ENCODE measurements at regions not wholly inside any gene's neighbourhood (a gene's known extent, or its start where the extent isn't known, plus 50 kb on each side); places are given as distances from the start of the nearest gene placed in this dataset.
"Not testable (repeated sequence)": the region's sequence is repeated elsewhere in the genome, so short reads cannot be mapped to it uniquely, and the experiment has no call there.

GRCh38 chr16:35102780-35103403 is 1643.5 kb downstream of the TP53TG3F start:
- no peak for DNase-seq (ENCODE audit: low read depth in 4 of 4, low spot score in 2 of 4)

GRCh38 chr16:35111772-35112171 is 1652.4 kb downstream of the TP53TG3F start:
- not testable (repeated sequence) for DNase-seq (ENCODE audit: low read depth in 4 of 4, low spot score in 2 of 4)

GRCh38 chr16:35131429-35131828 is 1672.0 kb downstream of the TP53TG3F start:
- no peak for DNase-seq (ENCODE audit: low read depth in 4 of 4, low spot score in 2 of 4)

GRCh38 chr16:35134471-35134870 is 1675.1 kb downstream of the TP53TG3F start:
- no peak for DNase-seq (ENCODE audit: low read depth in 4 of 4, low spot score in 2 of 4)

GRCh38 chr16:35140293-35140986 is 1681.0 kb downstream of the TP53TG3F start:
- no peak for DNase-seq (ENCODE audit: low read depth in 4 of 4, low spot score in 2 of 4)

GRCh38 chr16:35141303-35141702 is 1681.9 kb downstream of the TP53TG3F start:
- DNase-seq (ENCODE audit: low read depth in 4 of 4, low spot score in 2 of 4): no peak

GRCh38 chr16:35142147-35142808 is 1682.9 kb downstream of the TP53TG3F start:
- no peak for DNase-seq (ENCODE audit: low read depth in 4 of 4, low spot score in 2 of 4)

GRCh38 chr16:35142809-35143192 is 1683.4 kb downstream of the TP53TG3F start:
- no peak for DNase-seq (ENCODE audit: low read depth in 4 of 4, low spot score in 2 of 4)

- no peak for DNase-seq (ENCODE audit: low read depth in 4 of 4, low spot score in 2 of 4)
These were observed 1685.0 kb downstream of the TP53TG3F start for GRCh38 chr16:35144212-35144932.

GRCh38 chr16:35146031-35146710 is 1686.8 kb downstream of the TP53TG3F start:
- DNase-seq (ENCODE audit: low read depth in 4 of 4, low spot score in 2 of 4): no peak

- DNase-seq (ENCODE audit: low read depth in 4 of 4, low spot score in 2 of 4): no peak
These were observed 1687.5 kb downstream of the TP53TG3F start for GRCh38 chr16:35146723-35147458.

- no peak for DNase-seq (ENCODE audit: low read depth in 4 of 4, low spot score in 2 of 4)
These were observed 1688.4 kb downstream of the TP53TG3F start for GRCh38 chr16:35147556-35148504.

- no peak for DNase-seq (ENCODE audit: low read depth in 4 of 4, low spot score in 2 of 4)
These were observed 1689.3 kb downstream of the TP53TG3F start for GRCh38 chr16:35148748-35149147.

GRCh38 chr16:35149550-35149949 is 1690.1 kb downstream of the TP53TG3F start:
- DNase-seq (ENCODE audit: low read depth in 4 of 4, low spot score in 2 of 4): no peak

GRCh38 chr16:35150805-35151312 is 1691.4 kb downstream of the TP53TG3F start:
- DNase-seq (ENCODE audit: low read depth in 4 of 4, low spot score in 2 of 4): no peak

- DNase-seq (ENCODE audit: low read depth in 4 of 4, low spot score in 2 of 4): no peak
These were observed 1692.7 kb downstream of the TP53TG3F start for GRCh38 chr16:35152067-35152627.

- DNase-seq (ENCODE audit: low read depth in 4 of 4, low spot score in 2 of 4): no peak
These were observed 1695.2 kb downstream of the TP53TG3F start for GRCh38 chr16:35154627-35155026.

- DNase-seq (ENCODE audit: low read depth in 4 of 4, low spot score in 2 of 4): not testable (repeated sequence)
These were observed 1698.1 kb downstream of the TP53TG3F start for GRCh38 chr16:35157549-35157948.

Data from left renal cortex interstitium (tissue), 4 donors.